ENCODE measurements at regions not wholly inside any gene's neighbourhood (a gene's known extent, or its start where the extent isn't known, plus 50 kb on each side); places are given as distances from the start of the nearest gene placed in this dataset.

- DNase-seq (ENCODE audit: low read depth in 2 of 2), result no peak
These were observed 129.8 kb downstream of the SATB1 start for GRCh38 chr3:18295171-18295920.

GRCh38 chr3:18290157-18290556 lies 135.0 kb downstream of the SATB1 start:
- no peak for DNase-seq (ENCODE audit: low read depth in 2 of 2)

- no peak for DNase-seq (ENCODE audit: low read depth in 2 of 2)
These were observed 136.9 kb downstream of the SATB1 start for GRCh38 chr3:18288243-18288642.

GRCh38 chr3:18284716-18285115 lies 140.4 kb downstream of the SATB1 start:
- no peak for DNase-seq (ENCODE audit: low read depth in 2 of 2)

GRCh38 chr3:18283680-18284079 lies 141.5 kb downstream of the SATB1 start:
- DNase-seq (ENCODE audit: low read depth in 2 of 2), result no peak

GRCh38 chr3:18282507-18282906 lies 142.6 kb downstream of the SATB1 start:
- DNase-seq (ENCODE audit: low read depth in 2 of 2), result no peak

GRCh38 chr3:18279226-18279737 lies 145.9 kb downstream of the SATB1 start:
- no peak for DNase-seq (ENCODE audit: low read depth in 2 of 2)

- no peak for DNase-seq (ENCODE audit: low read depth in 2 of 2)
These were observed 160.3 kb downstream of the SATB1 start for GRCh38 chr3:18264853-18265252.

GRCh38 chr3:18264361-18264760 lies 160.8 kb downstream of the SATB1 start:
- DNase-seq (ENCODE audit: low read depth in 2 of 2), result no peak

- no peak for DNase-seq (ENCODE audit: low read depth in 2 of 2)
These were observed 166.6 kb downstream of the SATB1 start for GRCh38 chr3:18258492-18258891.

GRCh38 chr3:18252578-18252977 lies 172.6 kb downstream of the SATB1 start:
- no peak for DNase-seq (ENCODE audit: low read depth in 2 of 2)

GRCh38 chr3:18250991-18251390 lies 174.1 kb downstream of the SATB1 start:
- DNase-seq (ENCODE audit: low read depth in 2 of 2), result no peak

GRCh38 chr3:18249126-18249525 lies 176.0 kb downstream of the SATB1 start:
- no peak for DNase-seq (ENCODE audit: low read depth in 2 of 2)

- no peak for DNase-seq (ENCODE audit: low read depth in 2 of 2)
These were observed 177.3 kb downstream of the SATB1 start for GRCh38 chr3:18247776-18248310.

GRCh38 chr3:18247139-18247695 lies 177.9 kb downstream of the SATB1 start:
- DNase-seq (ENCODE audit: low read depth in 2 of 2), result no peak

- no peak for DNase-seq (ENCODE audit: low read depth in 2 of 2)
These were observed 178.6 kb downstream of the SATB1 start for GRCh38 chr3:18246336-18247060.

- no peak for DNase-seq (ENCODE audit: low read depth in 2 of 2)
These were observed 179.4 kb downstream of the SATB1 start for GRCh38 chr3:18245721-18246120.

GRCh38 chr3:18241837-18242236 lies 183.3 kb downstream of the SATB1 start:
- DNase-seq (ENCODE audit: low read depth in 2 of 2), result no peak

GRCh38 chr3:18239674-18240073 lies 185.5 kb downstream of the SATB1 start:
- no peak for DNase-seq (ENCODE audit: low read depth in 2 of 2)

- no peak for DNase-seq (ENCODE audit: low read depth in 2 of 2)
These were observed 186.3 kb downstream of the SATB1 start for GRCh38 chr3:18238746-18239331.

GRCh38 chr3:18238332-18238731 lies 186.8 kb downstream of the SATB1 start:
- no peak for DNase-seq (ENCODE audit: low read depth in 2 of 2)
